HG03060 (cell line): ENCODE measurements at regions not wholly inside any gene's neighbourhood (a gene's known extent, or its start where the extent isn't known, plus 50 kb on each side); places are given as distances from the start of the nearest gene placed in this dataset.

Source experiments
- ATAC-seq: cut with Tn5 transposase; IDR thresholded peaks from one replicate; pipeline ENCODE4 v1.9.1; 2021; ENCODE audit warnings: low read depth, moderate number of reproducible peaks; ENCODE audit not compliant: unreplicated experiment

- ATAC-seq, result no peak
Observed at GRCh38 chr4:181420950-181421349, 822.3 kb upstream of the TENM3 start.

- ATAC-seq, result no peak
Observed at GRCh38 chr4:181424362-181425016, 818.7 kb upstream of the TENM3 start.

- no peak for ATAC-seq
Observed at GRCh38 chr4:181427076-181427475, 816.1 kb upstream of the TENM3 start.

GRCh38 chr4:181431006-181431405 is 812.2 kb upstream of the TENM3 start:
- ATAC-seq, result no peak

GRCh38 chr4:181431661-181432060 is 811.5 kb upstream of the TENM3 start:
- ATAC-seq, result no peak

- ATAC-seq, result no peak
Observed at GRCh38 chr4:181432335-181432734, 810.9 kb upstream of the TENM3 start.

- no peak for ATAC-seq
Observed at GRCh38 chr4:181437895-181438294, 805.3 kb upstream of the TENM3 start.

GRCh38 chr4:181438641-181439040 is 804.6 kb upstream of the TENM3 start:
- no peak for ATAC-seq

GRCh38 chr4:181443021-181443420 is 800.2 kb upstream of the TENM3 start:
- ATAC-seq, result no peak

- no peak for ATAC-seq
Observed at GRCh38 chr4:181465826-181466225, 777.4 kb upstream of the TENM3 start.

GRCh38 chr4:181468451-181468850 is 774.8 kb upstream of the TENM3 start:
- ATAC-seq, result no peak

- ATAC-seq, result no peak
Observed at GRCh38 chr4:181470306-181470705, 772.9 kb upstream of the TENM3 start.

- ATAC-seq, result no peak
Observed at GRCh38 chr4:181475359-181475758, 767.8 kb upstream of the TENM3 start.

GRCh38 chr4:181475781-181476507 is 767.3 kb upstream of the TENM3 start:
- ATAC-seq, result no peak

- ATAC-seq, result no peak
Observed at GRCh38 chr4:181476508-181476890, 766.7 kb upstream of the TENM3 start.

- no peak for ATAC-seq
Observed at GRCh38 chr4:181477591-181477990, 765.6 kb upstream of the TENM3 start.

GRCh38 chr4:181478656-181479055 is 764.5 kb upstream of the TENM3 start:
- no peak for ATAC-seq

- ATAC-seq, result no peak
Observed at GRCh38 chr4:181479141-181479540, 764.1 kb upstream of the TENM3 start.

GRCh38 chr4:181484396-181484795 is 758.8 kb upstream of the TENM3 start:
- no peak for ATAC-seq

GRCh38 chr4:181488926-181489325 is 754.3 kb upstream of the TENM3 start:
- ATAC-seq, result no peak

GRCh38 chr4:181498148-181498547 is 745.1 kb upstream of the TENM3 start:
- no peak for ATAC-seq

GRCh38 chr4:181502611-181503010 is 740.6 kb upstream of the TENM3 start:
- ATAC-seq, result no peak
